Activated CD8-positive, alpha-beta T cell treated with anti-CD3 and anti-CD28 coated beads for 36 hours (primary cell): ENCODE measurements at regions not wholly inside any gene's neighbourhood (a gene's known extent, or its start where the extent isn't known, plus 50 kb on each side); places are given as distances from the start of the nearest gene placed in this dataset.

ENCODE experiments used
- ATAC-seq: fragments of 200-7000 bp; cut with Tn5 transposase; one replicate; pipeline ENCODE4 v1.10.0; 2021; ENCODE audit warnings: mild to moderate bottlenecking, moderate library complexity
- CTCF ChIA-PET: fragments of 350-600 bp; sonication (Branson Sonifier 250); formaldehyde crosslinking; loops from one replicate; lab custom pipeline; 2021; ENCODE audit warnings: antibody characterized with exemption; lab: Charles Lee
- POLR2A ChIA-PET: fragments of 350-600 bp; sonication (Branson Sonifier 250); formaldehyde crosslinking; loops from one replicate; lab custom pipeline; 2021; ENCODE audit warnings: antibody characterized with exemption; lab: Charles Lee
- DNase-seq: peaks from one replicate; pipeline ENCODE4 v3.0.0-alpha.2; 2020
- H3K27ac Mint-ChIP-seq: one replicate; pipeline ENCODE4 v1.8.0; 2021; ENCODE audit warnings: mild to moderate bottlenecking, mixed read lengths
- H3K27me3 Mint-ChIP-seq: one replicate; pipeline ENCODE4 v1.8.0; 2021; ENCODE audit warnings: mixed read lengths
- H3K36me3 Mint-ChIP-seq: one replicate; pipeline ENCODE4 v1.8.0; 2021; ENCODE audit warnings: low read depth, mixed read lengths
- H3K4me1 Mint-ChIP-seq: one replicate; pipeline ENCODE4 v1.8.0; 2021; ENCODE audit warnings: low read depth, mixed read lengths
- H3K4me3 Mint-ChIP-seq: one replicate; pipeline ENCODE4 v1.8.0; 2021; ENCODE audit warnings: mild to moderate bottlenecking, moderate library complexity, mixed read lengths
- H3K9me3 Mint-ChIP-seq: one replicate; pipeline ENCODE4 v1.8.0; 2021; ENCODE audit warnings: mixed read lengths
- intact Hi-C: fragments of 100-400 bp; cut with micrococcal nuclease; formaldehyde crosslinking; loops from one replicate; pipeline ENCODE4 v1.10.0; 2022
- TF ChIP-seq, protein P1 (sequence below): fragments of 200-600 bp; IDR thresholded peaks from one replicate; pipeline ENCODE4 v1.8.0; 2022; ENCODE audit warnings: antibody characterized with exemption, mild to moderate bottlenecking

GRCh38 chr6:3959385-3959784 is 110.2 kb downstream of the FAM50B start:
- DNase-seq (no peak), ATAC-seq (no peak)
- H3K4me3 Mint-ChIP-seq: no peak overlapping the region
- ChIA-PET POLR2A (no interaction called here), CTCF (interaction anchor here (0.7 to 1.3 kb wide), 2 partner anchors 31 to 60 kb away, joined by 3 to 4 read pairs; no protein-coding TSS in a partner anchor)
- H3K27me3 Mint-ChIP-seq: no peaks in the 10 kb centered on the region
- intact Hi-C loops: no loop called here
- H3K27ac Mint-ChIP-seq: no peak overlapping the region
- no peaks in the 10 kb centered on the region for H3K4me1 Mint-ChIP-seq
- TF ChIP-seq, protein P1, sequence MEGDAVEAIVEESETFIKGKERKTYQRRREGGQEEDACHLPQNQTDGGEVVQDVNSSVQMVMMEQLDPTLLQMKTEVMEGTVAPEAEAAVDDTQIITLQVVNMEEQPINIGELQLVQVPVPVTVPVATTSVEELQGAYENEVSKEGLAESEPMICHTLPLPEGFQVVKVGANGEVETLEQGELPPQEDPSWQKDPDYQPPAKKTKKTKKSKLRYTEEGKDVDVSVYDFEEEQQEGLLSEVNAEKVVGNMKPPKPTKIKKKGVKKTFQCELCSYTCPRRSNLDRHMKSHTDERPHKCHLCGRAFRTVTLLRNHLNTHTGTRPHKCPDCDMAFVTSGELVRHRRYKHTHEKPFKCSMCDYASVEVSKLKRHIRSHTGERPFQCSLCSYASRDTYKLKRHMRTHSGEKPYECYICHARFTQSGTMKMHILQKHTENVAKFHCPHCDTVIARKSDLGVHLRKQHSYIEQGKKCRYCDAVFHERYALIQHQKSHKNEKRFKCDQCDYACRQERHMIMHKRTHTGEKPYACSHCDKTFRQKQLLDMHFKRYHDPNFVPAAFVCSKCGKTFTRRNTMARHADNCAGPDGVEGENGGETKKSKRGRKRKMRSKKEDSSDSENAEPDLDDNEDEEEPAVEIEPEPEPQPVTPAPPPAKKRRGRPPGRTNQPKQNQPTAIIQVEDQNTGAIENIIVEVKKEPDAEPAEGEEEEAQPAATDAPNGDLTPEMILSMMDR: no peak
- H3K9me3 Mint-ChIP-seq: peaks cover under 1% of the 10 kb centered on the region
- H3K36me3 Mint-ChIP-seq: no peaks in the 10 kb centered on the region

DNA sequence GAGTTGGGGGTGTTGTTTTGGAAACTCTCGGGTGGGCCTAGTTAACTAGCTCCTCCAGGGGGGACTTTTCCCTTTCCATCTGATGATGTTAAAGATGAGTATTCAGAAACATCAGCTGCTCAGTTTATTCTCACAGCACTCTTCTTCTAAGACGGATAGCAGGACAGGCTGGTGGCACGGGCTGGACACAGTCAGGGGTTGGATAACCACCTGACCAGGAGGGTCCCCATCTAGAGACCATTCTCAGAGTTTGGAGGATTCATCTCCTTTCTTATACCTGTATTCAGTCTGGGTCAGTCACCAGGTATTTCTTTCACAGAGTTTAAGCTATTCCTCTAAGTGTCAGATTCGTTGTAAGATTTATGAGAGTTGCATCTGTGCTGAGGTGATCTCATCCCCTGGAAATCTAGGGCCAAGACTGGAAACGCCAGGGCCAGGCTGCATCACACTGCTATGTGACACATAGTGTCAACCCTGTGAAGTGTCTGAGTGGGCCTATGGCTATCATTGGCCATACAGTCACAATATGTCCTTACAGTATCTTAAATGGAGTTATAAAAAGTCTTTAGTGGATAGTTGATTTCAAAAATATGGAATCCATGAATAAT is 111.7 kb downstream of the FAM50B start:
- CTCF ChIA-PET: interaction anchor here (1.0 kb wide), 1 partner anchor 18 kb away, joined by 5 read pairs; no protein-coding TSS in a partner anchor

GRCh38 chr6:3961581-3962215 is 112.5 kb downstream of the FAM50B start:
- POLR2A ChIA-PET: no interaction called here
- Mint-ChIP-seq H3K27me3 (no peaks in the 10 kb centered on the region), H3K4me3 (no peak overlapping the region), H3K9me3 (no peaks in the 10 kb centered on the region), H3K4me1 (no peaks in the 10 kb centered on the region), H3K27ac (no peak overlapping the region), H3K36me3 (no peaks in the 10 kb centered on the region)
- ATAC-seq (no peak), DNase-seq (no peak)
- intact Hi-C loops: no loop called here
- CTCF ChIA-PET: interaction anchor here (0.6 to 1.0 kb wide), 2 partner anchors 29 kb away, joined by 3 read pairs; no protein-coding TSS in a partner anchor
- TF ChIP-seq, protein P1: no peak

More for the DNA sequence above, 111.7 kb downstream of the FAM50B start:
- Mint-ChIP-seq H3K27me3 (no peaks in the 10 kb centered on the region), H3K27ac (no peak overlapping the region), H3K9me3 (no peaks in the 10 kb centered on the region), H3K4me1 (no peaks in the 10 kb centered on the region), H3K4me3 (no peak overlapping the region), H3K36me3 (no peaks in the 10 kb centered on the region)
- TF ChIP-seq, protein P1: no peak
- DNase-seq (no peak), ATAC-seq (no peak)
- POLR2A ChIA-PET: no interaction called here
- intact Hi-C loops: no loop called here

DNA sequence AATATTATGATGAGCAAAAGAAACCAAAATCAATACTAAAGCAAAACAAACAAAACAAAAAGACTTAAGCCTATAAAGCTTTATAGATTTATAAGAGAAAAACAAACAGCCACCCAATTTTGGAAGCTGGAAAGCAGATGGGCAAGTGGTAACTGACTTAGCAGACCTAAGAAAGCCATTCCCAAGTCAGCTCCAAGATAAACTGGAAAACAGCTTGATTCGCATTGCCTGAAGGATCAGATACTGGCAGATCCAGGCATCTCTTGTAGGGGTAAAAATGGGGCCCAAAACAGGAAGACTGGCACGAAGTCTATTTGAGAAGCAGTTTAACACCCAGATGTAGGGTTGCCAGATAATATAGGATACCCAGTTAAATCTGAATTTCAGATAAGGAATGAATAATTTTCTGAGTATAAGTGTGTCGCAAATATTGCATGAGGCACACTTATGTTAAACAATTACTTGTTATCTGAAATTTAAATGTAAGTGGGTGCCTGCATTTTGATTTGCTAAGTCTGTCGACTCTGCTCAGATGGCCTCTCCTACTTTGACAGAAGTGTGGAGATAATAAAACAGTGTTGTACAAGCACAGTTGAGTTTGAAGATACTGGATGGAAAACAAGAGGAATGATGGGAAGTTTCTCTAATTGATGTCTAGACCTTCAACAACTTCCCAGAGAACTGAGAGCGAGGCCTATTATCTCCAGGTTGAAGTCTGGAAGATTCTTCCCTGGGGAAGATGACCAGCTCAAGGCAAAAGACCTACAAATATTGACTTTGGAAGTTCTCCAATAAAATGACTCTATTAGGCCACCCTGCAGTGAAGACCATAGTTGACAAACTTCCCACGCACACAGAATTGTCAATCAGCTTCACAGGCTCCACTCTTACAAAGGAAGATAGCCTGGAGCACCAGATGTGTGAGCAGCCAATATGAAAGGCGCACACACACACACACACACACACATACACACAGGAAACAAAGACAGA is 113.4 kb downstream of the FAM50B start:
- Mint-ChIP-seq H3K36me3 (no peaks in the 10 kb centered on the region), H3K27ac (no peak overlapping the region), H3K27me3 (no peaks in the 10 kb centered on the region), H3K4me3 (no peak overlapping the region), H3K4me1 (no peaks in the 10 kb centered on the region), H3K9me3 (no peaks in the 10 kb centered on the region)
- ATAC-seq: no peak
- intact Hi-C loops: no loop called here
- DNase-seq: no peak
- ChIA-PET CTCF (interaction anchor here (0.6 to 1.0 kb wide), 2 partner anchors 28 to 30 kb away, joined by 3 read pairs; no protein-coding TSS in a partner anchor), POLR2A (no interaction called here)
- TF ChIP-seq, protein P1: no peak
